ENCODE measurements at regions not wholly inside any gene's neighbourhood (a gene's known extent, or its start where the extent isn't known, plus 50 kb on each side); places are given as distances from the start of the nearest gene placed in this dataset.
"Not testable (repeated sequence)": the region's sequence is repeated elsewhere in the genome, so short reads cannot be mapped to it uniquely, and the experiment has no call there.

DNA sequence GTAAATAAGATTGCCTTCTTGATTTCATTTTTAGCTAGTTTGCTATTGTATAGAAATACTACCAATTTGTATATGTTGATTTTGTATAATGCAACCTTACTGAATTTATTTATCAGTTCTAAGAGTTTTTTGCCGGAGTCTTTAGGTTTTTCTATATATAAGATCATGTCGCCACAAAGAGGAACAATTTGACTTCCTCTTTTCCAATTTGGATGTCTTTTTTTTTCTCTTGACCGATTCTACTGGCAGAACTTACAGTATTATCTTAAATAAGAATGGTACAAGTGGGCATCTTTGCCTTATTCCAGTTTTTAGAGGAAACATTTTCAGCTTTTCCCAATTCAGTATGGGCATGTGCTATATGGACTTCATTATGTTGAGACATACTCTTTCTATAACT is 624.7 kb upstream of the ACO1 start:
- H3K9me3 ChIP-seq (ENCODE audit: control insufficient read depth in 3 of 3, low read length in 3 of 3): no peaks in the 10 kb centered on the region

DNA sequence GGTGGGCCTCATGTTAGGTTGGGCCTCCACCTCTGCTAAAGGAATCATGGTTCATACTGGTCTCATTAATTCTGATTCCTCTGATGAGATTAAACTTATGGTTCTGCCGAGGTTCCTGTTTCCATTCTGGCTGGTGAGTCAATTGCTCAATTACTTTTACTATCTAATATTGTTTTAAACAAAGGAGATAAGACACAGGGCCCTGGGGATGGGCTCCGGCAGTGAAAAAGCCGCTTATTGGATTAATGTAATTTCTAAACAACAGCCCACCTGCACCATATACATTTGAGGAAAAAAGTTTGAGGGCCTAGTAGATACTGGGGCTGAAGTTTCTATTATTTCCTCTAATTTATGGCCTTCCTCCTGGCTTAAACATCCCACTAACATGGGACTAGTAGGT is 610.4 kb upstream of the ACO1 start:
- not testable (repeated sequence) for H3K4me1 ChIP-seq (ENCODE audit: control insufficient read depth in 3 of 3, insufficient read depth in 3 of 3, low read length in 3 of 3); H3K36me3 ChIP-seq (ENCODE audit: control insufficient read depth in 3 of 3, insufficient read depth in 3 of 3, low read length in 3 of 3); H3K27ac ChIP-seq (ENCODE audit: low read depth, low read length); H3K27me3 ChIP-seq (ENCODE audit: control insufficient read depth in 3 of 3, insufficient read depth in 3 of 3, low read length in 3 of 3); H3K4me3 ChIP-seq (ENCODE audit: low read length in 3 of 3); H3K9ac ChIP-seq (ENCODE audit: low read depth in 1 of 3, low read length in 3 of 3); H3K9me3 ChIP-seq (ENCODE audit: control insufficient read depth in 3 of 3, low read length in 3 of 3)

More for the DNA sequence above, 624.7 kb upstream of the ACO1 start:
- Histone ChIP-seq H3K4me1 (ENCODE audit: control insufficient read depth in 3 of 3, insufficient read depth in 3 of 3, low read length in 3 of 3) (no peaks in the 10 kb centered on the region), H3K27me3 (ENCODE audit: control insufficient read depth in 3 of 3, insufficient read depth in 3 of 3, low read length in 3 of 3) (no peaks in the 10 kb centered on the region), H3K9ac (ENCODE audit: low read depth in 1 of 3, low read length in 3 of 3) (no peak overlapping the region), H3K36me3 (ENCODE audit: control insufficient read depth in 3 of 3, insufficient read depth in 3 of 3, low read length in 3 of 3) (no peaks in the 10 kb centered on the region), H3K4me3 (ENCODE audit: low read length in 3 of 3) (no peak overlapping the region), H3K27ac (ENCODE audit: low read depth, low read length) (no peak overlapping the region)

- Histone ChIP-seq H3K27me3 (ENCODE audit: control insufficient read depth in 3 of 3, insufficient read depth in 3 of 3, low read length in 3 of 3) (no peaks in the 10 kb centered on the region), H3K9ac (ENCODE audit: low read depth in 1 of 3, low read length in 3 of 3) (no peak overlapping the region), H3K36me3 (ENCODE audit: control insufficient read depth in 3 of 3, insufficient read depth in 3 of 3, low read length in 3 of 3) (no peaks in the 10 kb centered on the region)
Observed at GRCh38 chr9:31774571-31774970, 609.9 kb upstream of the ACO1 start.

GRCh38 chr9:31776471-31776870 is 608.0 kb upstream of the ACO1 start:
- no peak overlapping the region for H3K27ac ChIP-seq (ENCODE audit: low read depth, low read length)
- H3K36me3 ChIP-seq (ENCODE audit: control insufficient read depth in 3 of 3, insufficient read depth in 3 of 3, low read length in 3 of 3): no peaks in the 10 kb centered on the region
- no peak overlapping the region for H3K4me3 ChIP-seq (ENCODE audit: low read length in 3 of 3)
- no peaks in the 10 kb centered on the region for H3K27me3 ChIP-seq (ENCODE audit: control insufficient read depth in 3 of 3, insufficient read depth in 3 of 3, low read length in 3 of 3)
- peaks cover 0 to 5% (median 4%) of the 10 kb centered on the region in 3 donors for H3K9me3 ChIP-seq (ENCODE audit: control insufficient read depth in 3 of 3, low read length in 3 of 3)
- H3K4me1 ChIP-seq (ENCODE audit: control insufficient read depth in 3 of 3, insufficient read depth in 3 of 3, low read length in 3 of 3): no peaks in the 10 kb centered on the region
- no peak overlapping the region for H3K9ac ChIP-seq (ENCODE audit: low read depth in 1 of 3, low read length in 3 of 3)

More at GRCh38 chr9:31774571-31774970, 609.9 kb upstream of the ACO1 start:
- no peak overlapping the region for H3K4me3 ChIP-seq (ENCODE audit: low read length in 3 of 3)
- no peaks in the 10 kb centered on the region for H3K4me1 ChIP-seq (ENCODE audit: control insufficient read depth in 3 of 3, insufficient read depth in 3 of 3, low read length in 3 of 3)
- H3K27ac ChIP-seq (ENCODE audit: low read depth, low read length): no peak overlapping the region
- no peaks in the 10 kb centered on the region for H3K9me3 ChIP-seq (ENCODE audit: control insufficient read depth in 3 of 3, low read length in 3 of 3)

GRCh38 chr9:31783491-31783890 is 601.0 kb upstream of the ACO1 start:
- H3K36me3 ChIP-seq (ENCODE audit: control insufficient read depth in 3 of 3, insufficient read depth in 3 of 3, low read length in 3 of 3): no peaks in the 10 kb centered on the region
- H3K4me1 ChIP-seq (ENCODE audit: control insufficient read depth in 3 of 3, insufficient read depth in 3 of 3, low read length in 3 of 3): no peaks in the 10 kb centered on the region
- H3K27me3 ChIP-seq (ENCODE audit: control insufficient read depth in 3 of 3, insufficient read depth in 3 of 3, low read length in 3 of 3): no peaks in the 10 kb centered on the region
- peaks cover 0 to 5% (median 4%) of the 10 kb centered on the region in 3 donors for H3K9me3 ChIP-seq (ENCODE audit: control insufficient read depth in 3 of 3, low read length in 3 of 3)
- H3K27ac ChIP-seq (ENCODE audit: low read depth, low read length): no peak overlapping the region
- no peak overlapping the region for H3K9ac ChIP-seq (ENCODE audit: low read depth in 1 of 3, low read length in 3 of 3)
- no peak overlapping the region for H3K4me3 ChIP-seq (ENCODE audit: low read length in 3 of 3)

- H3K27me3 ChIP-seq (ENCODE audit: control insufficient read depth in 3 of 3, insufficient read depth in 3 of 3, low read length in 3 of 3): no peaks in the 10 kb centered on the region
- no peak overlapping the region for H3K27ac ChIP-seq (ENCODE audit: low read depth, low read length)
- no peaks in the 10 kb centered on the region for H3K9me3 ChIP-seq (ENCODE audit: control insufficient read depth in 3 of 3, low read length in 3 of 3)
- no peak overlapping the region for H3K4me3 ChIP-seq (ENCODE audit: low read length in 3 of 3)
- no peaks in the 10 kb centered on the region for H3K36me3 ChIP-seq (ENCODE audit: control insufficient read depth in 3 of 3, insufficient read depth in 3 of 3, low read length in 3 of 3)
- no peaks in the 10 kb centered on the region for H3K4me1 ChIP-seq (ENCODE audit: control insufficient read depth in 3 of 3, insufficient read depth in 3 of 3, low read length in 3 of 3)
- H3K9ac ChIP-seq (ENCODE audit: low read depth in 1 of 3, low read length in 3 of 3): no peak overlapping the region
Observed at GRCh38 chr9:31790720-31791119, 593.7 kb upstream of the ACO1 start.

DNA sequence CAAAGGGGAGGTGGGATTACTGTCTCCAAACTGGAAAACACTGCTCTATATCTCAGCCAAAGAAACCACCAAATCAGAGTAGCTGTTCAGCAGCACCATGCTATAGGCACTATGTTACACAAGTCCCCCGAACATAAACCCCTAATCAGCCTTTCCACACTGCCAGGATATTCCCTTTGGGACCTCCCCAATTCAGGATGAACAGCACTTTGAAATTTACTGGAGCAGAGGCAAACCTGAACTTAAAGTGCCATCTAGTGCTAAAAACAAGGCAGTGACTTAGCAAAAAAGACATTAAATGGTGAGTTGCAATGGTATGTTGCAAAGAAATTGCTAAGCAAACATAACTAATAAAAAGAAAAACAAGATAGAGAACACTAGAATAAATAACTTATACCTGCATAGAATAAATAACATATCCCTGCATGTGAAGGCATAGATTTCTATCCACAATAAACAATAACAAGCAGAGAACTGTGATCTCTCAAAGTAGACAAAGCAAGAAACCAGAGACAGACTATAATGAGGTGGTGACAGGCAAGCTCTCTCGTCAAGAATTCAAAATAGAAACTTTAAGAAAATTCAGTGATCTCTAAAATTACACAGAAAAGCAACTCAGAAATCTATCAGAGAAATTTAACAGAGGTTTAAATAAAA is 584.4 kb upstream of the ACO1 start:
- H3K9ac ChIP-seq (ENCODE audit: low read depth in 1 of 3, low read length in 3 of 3): no peak overlapping the region

GRCh38 chr9:31807574-31808256 is 576.7 kb upstream of the ACO1 start:
- Histone ChIP-seq H3K36me3 (ENCODE audit: control insufficient read depth in 3 of 3, insufficient read depth in 3 of 3, low read length in 3 of 3) (no peaks in the 10 kb centered on the region), H3K4me1 (ENCODE audit: control insufficient read depth in 3 of 3, insufficient read depth in 3 of 3, low read length in 3 of 3) (no peaks in the 10 kb centered on the region), H3K9me3 (ENCODE audit: control insufficient read depth in 3 of 3, low read length in 3 of 3) (no peaks in the 10 kb centered on the region), H3K27me3 (ENCODE audit: control insufficient read depth in 3 of 3, insufficient read depth in 3 of 3, low read length in 3 of 3) (no peaks in the 10 kb centered on the region), H3K9ac (ENCODE audit: low read depth in 1 of 3, low read length in 3 of 3) (no peak overlapping the region), H3K27ac (ENCODE audit: low read depth, low read length) (no peak overlapping the region), H3K4me3 (ENCODE audit: low read length in 3 of 3) (no peak overlapping the region)

More for the DNA sequence above, 584.4 kb upstream of the ACO1 start:
- Histone ChIP-seq H3K36me3 (ENCODE audit: control insufficient read depth in 3 of 3, insufficient read depth in 3 of 3, low read length in 3 of 3) (no peaks in the 10 kb centered on the region), H3K9me3 (ENCODE audit: control insufficient read depth in 3 of 3, low read length in 3 of 3) (no peaks in the 10 kb centered on the region), H3K4me1 (ENCODE audit: control insufficient read depth in 3 of 3, insufficient read depth in 3 of 3, low read length in 3 of 3) (no peaks in the 10 kb centered on the region), H3K4me3 (ENCODE audit: low read length in 3 of 3) (no peak overlapping the region), H3K27me3 (ENCODE audit: control insufficient read depth in 3 of 3, insufficient read depth in 3 of 3, low read length in 3 of 3) (no peaks in the 10 kb centered on the region), H3K27ac (ENCODE audit: low read depth, low read length) (no peak overlapping the region)

DNA sequence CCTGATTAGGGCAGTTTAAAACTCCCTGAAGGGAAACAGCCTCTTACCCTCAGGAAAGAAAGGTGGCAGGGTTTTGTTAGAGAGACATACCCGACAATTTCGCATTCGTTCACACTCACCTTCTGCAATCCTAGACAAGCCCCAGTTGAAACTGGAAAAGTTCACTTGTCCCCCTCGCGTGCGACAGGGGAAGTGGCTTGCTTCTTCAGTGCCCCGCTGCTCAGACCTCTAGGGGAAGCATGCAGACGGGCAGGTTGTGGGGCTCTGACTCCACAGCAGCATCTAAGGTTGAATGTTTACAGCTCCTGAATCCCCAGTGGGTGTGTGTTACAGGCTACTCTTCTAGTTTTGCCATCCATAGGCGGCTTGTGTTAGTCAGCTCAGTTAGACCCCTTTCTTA is 575.7 kb upstream of the ACO1 start:
- Histone ChIP-seq H3K9ac (ENCODE audit: low read depth in 1 of 3, low read length in 3 of 3) (no peak overlapping the region), H3K36me3 (ENCODE audit: control insufficient read depth in 3 of 3, insufficient read depth in 3 of 3, low read length in 3 of 3) (no peaks in the 10 kb centered on the region), H3K9me3 (ENCODE audit: control insufficient read depth in 3 of 3, low read length in 3 of 3) (no peaks in the 10 kb centered on the region), H3K4me1 (ENCODE audit: control insufficient read depth in 3 of 3, insufficient read depth in 3 of 3, low read length in 3 of 3) (no peaks in the 10 kb centered on the region), H3K4me3 (ENCODE audit: low read length in 3 of 3) (no peak overlapping the region), H3K27ac (ENCODE audit: low read depth, low read length) (no peak overlapping the region), H3K27me3 (ENCODE audit: control insufficient read depth in 3 of 3, insufficient read depth in 3 of 3, low read length in 3 of 3) (no peaks in the 10 kb centered on the region)

DNA sequence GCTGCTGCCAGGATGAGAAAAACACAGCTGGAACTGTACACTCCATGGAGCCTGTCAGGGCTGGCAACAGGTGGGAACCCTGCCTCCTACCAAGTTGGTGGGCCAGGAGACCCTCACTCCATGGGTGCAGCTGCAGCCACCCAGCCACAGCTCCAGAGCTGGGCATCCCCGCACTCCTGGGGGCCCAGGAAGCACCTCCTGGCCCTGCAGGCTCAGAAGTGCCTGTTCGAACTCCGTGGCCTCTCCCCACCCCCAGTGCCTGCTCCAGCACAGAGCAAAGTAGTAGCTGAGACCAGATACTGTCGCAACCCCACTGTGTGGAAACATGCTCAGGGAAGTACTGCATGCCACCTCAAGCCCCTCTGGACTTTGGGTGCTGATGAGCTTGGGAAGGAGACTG is 564.0 kb upstream of the ACO1 start:
- Histone ChIP-seq H3K4me1 (ENCODE audit: control insufficient read depth in 3 of 3, insufficient read depth in 3 of 3, low read length in 3 of 3) (no peaks in the 10 kb centered on the region), H3K27ac (ENCODE audit: low read depth, low read length) (no peak overlapping the region), H3K36me3 (ENCODE audit: control insufficient read depth in 3 of 3, insufficient read depth in 3 of 3, low read length in 3 of 3) (no peaks in the 10 kb centered on the region), H3K9me3 (ENCODE audit: control insufficient read depth in 3 of 3, low read length in 3 of 3) (no peaks in the 10 kb centered on the region), H3K4me3 (ENCODE audit: low read length in 3 of 3) (no peak overlapping the region), H3K9ac (ENCODE audit: low read depth in 1 of 3, low read length in 3 of 3) (no peak overlapping the region), H3K27me3 (ENCODE audit: control insufficient read depth in 3 of 3, insufficient read depth in 3 of 3, low read length in 3 of 3) (peaks cover 0 to 2% (median 0%) of the 10 kb centered on the region in 3 donors)

Data from skeletal muscle tissue (tissue), 3 donors.